Spinal cord (tissue), 9 donors: ENCODE measurements at regions not wholly inside any gene's neighbourhood (a gene's known extent, or its start where the extent isn't known, plus 50 kb on each side); places are given as distances from the start of the nearest gene placed in this dataset.

ENCODE experiments used
- DNase-seq, 6 donors: peaks; one replicate each; pipeline versions ENCODE4 v3.0.0 to v3.0.0-alpha.2; 2013 to 2015; ENCODE audit warnings: low spot score in 6 of 6, low read depth in 4 of 6
- H3K27ac ChIP-seq: one replicate; pipeline ENCODE4 v1.5.1; 2013; ENCODE audit warnings: low read depth, low read length, control low read depth
- H3K27me3 ChIP-seq: one replicate; pipeline ENCODE4 v1.6.1; 2013; ENCODE audit warnings: low read length; ENCODE audit not compliant: control insufficient read depth, insufficient read depth
- H3K36me3 ChIP-seq: one replicate; pipeline ENCODE4 v1.6.1; 2013; ENCODE audit warnings: low read length; ENCODE audit not compliant: control insufficient read depth, insufficient read depth
- H3K4me1 ChIP-seq: one replicate; pipeline ENCODE4 v1.6.1; 2013; ENCODE audit warnings: low read length; ENCODE audit not compliant: control insufficient read depth, insufficient read depth
- H3K4me3 ChIP-seq: one replicate; pipeline ENCODE4 v1.5.1; 2013; ENCODE audit warnings: low read depth, low read length, control low read depth
- H3K9me3 ChIP-seq: one replicate; pipeline ENCODE4 v1.6.1; 2013; ENCODE audit warnings: low read length; ENCODE audit not compliant: control insufficient read depth, insufficient read depth
- WGBS: methylation state at CpG from one replicate; pipeline ENCODE4 v1.1.5; 2013; ENCODE audit warnings: missing lambda C conversion rate; ENCODE audit not compliant: insufficient coverage; 5-methylcytosine and 5-hydroxymethylcytosine counted together
- donor health status: healthy.

- DNase-seq = peak in 1 of 6 donors; percentile 23
- Histone ChIP-seq H3K36me3 (no peaks in the 10 kb centered on the region), H3K4me3 (no peak overlapping the region), H3K27me3 (no peaks in the 10 kb centered on the region), H3K27ac (no peak overlapping the region), H3K4me1 (peaks cover 2% of the 10 kb centered on the region), H3K9me3 (no peaks in the 10 kb centered on the region)
- WGBS = 94% methylated on average over 4 of the region's 6 CpGs
These were observed 64.0 kb upstream of the SLC14A2 start for GRCh38 chr18:45551142-45551815.

DNA sequence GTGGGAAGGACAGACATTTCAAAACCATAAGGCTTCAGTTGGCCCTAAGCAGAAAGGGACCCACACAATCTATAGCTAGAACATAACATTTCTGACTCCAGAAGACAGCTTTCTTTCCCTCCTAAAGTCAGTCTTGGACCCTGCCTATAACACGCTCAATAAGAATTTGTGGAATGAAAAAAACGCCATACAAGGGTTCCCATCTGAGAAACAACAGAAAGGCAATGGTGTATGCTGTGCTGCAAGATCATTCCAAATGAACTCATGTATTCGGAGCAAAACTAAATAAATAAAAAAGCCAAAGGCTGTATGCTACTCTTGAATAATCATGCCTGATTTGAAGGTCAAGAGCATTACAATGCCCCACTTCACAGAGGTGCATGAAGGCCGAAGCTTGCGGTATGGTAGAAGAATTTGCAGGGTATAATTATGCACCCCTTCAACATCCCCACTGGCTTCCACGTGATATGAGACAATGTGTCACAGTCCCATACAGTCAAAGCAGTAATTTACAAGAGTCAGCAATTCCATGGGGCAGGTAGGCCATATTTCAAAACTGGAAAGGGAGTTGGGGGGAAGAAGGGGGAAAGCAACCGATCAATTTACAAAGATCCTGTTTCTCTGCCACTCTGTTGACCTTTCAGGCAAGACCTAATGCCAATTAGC lies 61.4 kb upstream of the SLC14A2 start:
- Histone ChIP-seq H3K9me3 (no peaks in the 10 kb centered on the region), H3K36me3 (no peaks in the 10 kb centered on the region), H3K27me3 (no peaks in the 10 kb centered on the region), H3K4me3 (no peak overlapping the region), H3K4me1 (peaks cover 2% of the 10 kb centered on the region), H3K27ac (no peak overlapping the region)
- no peak for DNase-seq
- WGBS = no CpG with 5 or more reads among the region's 7 CpGs

- H3K36me3 ChIP-seq = no peaks in the 10 kb centered on the region
- peaks cover 2% of the 10 kb centered on the region for H3K4me1 ChIP-seq
- H3K27me3 ChIP-seq = no peaks in the 10 kb centered on the region
- peak in 2 of 6 donors; percentile 22 to 43 for DNase-seq
- 56% methylated on average over 5 of the region's 6 CpGs for WGBS
- no peak overlapping the region for H3K27ac ChIP-seq
- H3K4me3 ChIP-seq = no peak overlapping the region
- no peaks in the 10 kb centered on the region for H3K9me3 ChIP-seq
These were observed 60.9 kb upstream of the SLC14A2 start for GRCh38 chr18:45554389-45554737.

DNA sequence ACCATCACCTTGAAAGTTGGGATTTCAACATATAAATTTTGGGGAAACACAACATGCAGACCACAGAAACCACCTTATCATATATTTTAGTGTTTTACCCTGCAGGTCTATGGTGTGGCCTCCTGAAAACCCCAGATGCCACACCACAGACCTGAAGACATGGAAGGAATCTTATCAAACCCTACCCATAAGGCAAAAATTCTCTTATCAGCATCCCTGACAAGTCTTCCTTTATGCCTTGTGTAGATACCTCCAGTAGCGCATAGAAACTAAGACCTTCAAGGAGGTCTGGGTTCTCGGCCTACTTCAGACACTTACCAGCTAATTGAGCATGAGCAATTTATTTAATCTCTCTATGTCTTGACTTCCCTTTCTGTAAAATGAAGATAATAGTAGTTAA lies 59.1 kb upstream of the SLC14A2 start:
- no peak overlapping the region for H3K4me3 ChIP-seq
- no CpG with 5 or more reads among the region's 2 CpGs for WGBS
- peaks cover 2% of the 10 kb centered on the region for H3K4me1 ChIP-seq
- no peaks in the 10 kb centered on the region for H3K36me3 ChIP-seq
- no peak for DNase-seq
- H3K9me3 ChIP-seq = no peaks in the 10 kb centered on the region
- no peak overlapping the region for H3K27ac ChIP-seq
- H3K27me3 ChIP-seq = no peaks in the 10 kb centered on the region

DNA sequence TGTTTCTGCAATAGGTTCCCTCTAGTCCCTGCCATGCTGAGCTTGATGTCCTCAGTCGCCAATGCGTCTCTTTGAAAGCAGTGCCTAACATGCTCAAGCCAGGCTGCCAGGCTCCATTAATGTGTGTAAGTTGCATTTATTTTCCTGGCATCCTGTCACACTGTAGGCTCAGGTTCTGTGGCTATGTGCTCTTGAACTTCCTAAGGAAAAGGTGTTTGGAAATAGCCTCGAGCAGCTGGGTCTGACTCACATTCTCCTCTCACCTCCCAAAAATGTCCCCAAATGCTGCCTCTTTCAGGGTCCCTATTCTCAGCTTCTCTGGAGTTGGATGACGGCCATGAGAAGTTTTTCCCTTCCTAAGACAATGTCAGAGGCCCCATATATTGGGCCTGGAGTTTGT lies 58.0 kb upstream of the SLC14A2 start:
- Histone ChIP-seq H3K27ac (no peak overlapping the region), H3K9me3 (no peaks in the 10 kb centered on the region), H3K4me3 (no peak overlapping the region), H3K27me3 (no peaks in the 10 kb centered on the region), H3K4me1 (peaks cover 2% of the 10 kb centered on the region), H3K36me3 (no peaks in the 10 kb centered on the region)
- DNase-seq = no peak
- 85% methylated on average over 3 of the region's 4 CpGs for WGBS

DNA sequence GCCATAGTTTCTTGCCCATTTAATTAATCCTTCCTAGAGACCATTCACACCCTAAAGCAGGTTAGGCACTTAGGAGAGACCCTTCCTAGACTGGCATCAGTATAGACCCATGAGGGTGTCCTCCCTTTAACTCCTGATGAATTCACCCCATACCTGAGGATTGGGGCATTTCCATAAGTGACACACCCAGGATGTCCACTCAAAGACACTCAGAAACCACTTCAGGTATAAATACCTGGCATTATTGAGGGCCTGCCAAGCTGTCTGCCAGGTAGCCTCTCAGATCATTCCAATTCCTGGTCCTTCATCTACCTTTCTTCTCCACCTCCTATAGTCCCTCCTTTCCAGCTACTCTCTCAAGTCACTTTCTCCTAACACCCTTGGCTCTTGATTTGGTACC lies 57.5 kb upstream of the SLC14A2 start:
- no peak overlapping the region for H3K27ac ChIP-seq
- DNase-seq = no peak
- no peaks in the 10 kb centered on the region for H3K36me3 ChIP-seq
- no peaks in the 10 kb centered on the region for H3K9me3 ChIP-seq
- H3K27me3 ChIP-seq = no peaks in the 10 kb centered on the region
- no peak overlapping the region for H3K4me3 ChIP-seq
- H3K4me1 ChIP-seq = peaks cover 2% of the 10 kb centered on the region

- Histone ChIP-seq H3K27ac (no peak overlapping the region), H3K9me3 (no peaks in the 10 kb centered on the region), H3K27me3 (no peaks in the 10 kb centered on the region), H3K4me1 (peaks cover 2% of the 10 kb centered on the region), H3K4me3 (no peak overlapping the region), H3K36me3 (no peaks in the 10 kb centered on the region)
- WGBS = 100% methylated on average over 1 of the region's 1 CpG
- no peak for DNase-seq
These were observed 56.0 kb upstream of the SLC14A2 start for GRCh38 chr18:45559258-45559657.

DNA sequence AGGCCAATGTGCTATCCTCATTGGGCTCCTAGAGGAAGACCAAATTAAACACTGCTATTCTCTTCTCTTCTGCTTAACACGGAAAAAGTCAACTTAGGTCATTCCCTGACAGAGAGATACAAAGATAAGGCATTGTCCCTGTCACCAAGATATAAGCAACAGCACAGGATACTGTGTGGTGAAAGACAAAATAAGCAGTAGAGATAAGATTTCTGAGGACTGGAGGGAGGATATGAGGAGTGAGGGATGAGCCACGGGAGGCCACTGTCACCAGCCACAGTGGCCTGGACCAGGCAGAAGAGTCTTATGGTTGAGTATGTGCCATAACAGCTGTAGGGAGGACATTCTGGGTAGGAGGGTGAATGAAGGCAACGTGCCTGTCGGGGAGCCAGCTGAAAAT lies 54.4 kb upstream of the SLC14A2 start:
- Histone ChIP-seq H3K4me3 (no peak overlapping the region), H3K9me3 (no peaks in the 10 kb centered on the region), H3K36me3 (no peaks in the 10 kb centered on the region), H3K27me3 (no peaks in the 10 kb centered on the region), H3K27ac (no peak overlapping the region), H3K4me1 (no peaks in the 10 kb centered on the region)
- no peak for DNase-seq
- WGBS = 93% methylated on average over 2 of the region's 4 CpGs

DNA sequence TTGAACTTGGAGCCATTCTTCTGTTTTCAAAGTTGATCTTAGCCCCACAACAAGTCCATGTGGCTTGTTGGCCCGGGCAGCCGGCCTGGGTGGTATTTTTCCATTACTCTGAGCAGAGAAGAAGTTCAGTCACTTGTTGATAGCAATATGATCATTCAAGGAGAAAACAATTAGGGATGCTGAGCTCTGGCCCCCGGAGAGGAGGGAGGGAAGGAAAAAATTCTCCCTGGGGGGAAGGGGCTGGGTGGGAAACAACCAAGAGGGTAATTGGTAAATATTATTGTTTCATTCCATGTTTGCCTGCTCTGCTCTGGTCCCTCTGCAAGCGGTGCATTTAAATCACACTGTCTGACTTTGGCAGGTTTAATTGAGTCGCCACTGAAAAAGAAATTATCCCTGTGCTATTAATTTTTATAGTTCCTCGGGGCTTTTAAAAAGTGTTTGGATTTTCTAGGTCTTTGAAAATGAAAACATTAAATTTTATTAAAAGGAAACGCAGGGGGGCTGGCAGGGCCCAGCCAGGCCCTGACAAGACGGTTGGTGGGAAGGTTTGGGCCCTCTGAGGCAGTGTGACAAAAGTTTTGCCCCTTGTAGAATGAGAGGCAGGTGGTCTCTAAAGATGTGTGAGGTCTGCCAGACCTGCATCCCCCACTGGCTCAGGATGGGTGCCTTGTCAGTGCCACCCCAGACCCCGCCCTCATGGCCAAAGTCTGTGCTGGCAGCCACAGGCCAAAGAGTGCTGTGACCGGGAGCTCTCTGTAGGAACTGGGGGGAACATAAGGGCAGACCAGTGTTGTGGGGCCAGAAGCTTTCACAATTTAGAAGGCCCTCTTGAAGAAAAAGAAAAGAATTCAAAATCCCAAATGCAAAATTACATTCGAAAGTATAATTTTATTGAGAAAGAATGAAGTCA lies 52.5 kb upstream of the SLC14A2 start:
- H3K4me1 ChIP-seq = no peaks in the 10 kb centered on the region
- H3K9me3 ChIP-seq = no peaks in the 10 kb centered on the region
- WGBS = 54% methylated on average over 7 of the region's 11 CpGs
- DNase-seq = peak in 1 of 6 donors; percentile 76
- H3K27me3 ChIP-seq = no peaks in the 10 kb centered on the region
- H3K36me3 ChIP-seq = no peaks in the 10 kb centered on the region
- no peak overlapping the region for H3K27ac ChIP-seq
- H3K4me3 ChIP-seq = no peak overlapping the region
